ENCODE measurements at regions not wholly inside any gene's neighbourhood (a gene's known extent, or its start where the extent isn't known, plus 50 kb on each side); places are given as distances from the start of the nearest gene placed in this dataset.

- Histone ChIP-seq H3K9me3 (ENCODE audit: control insufficient read depth, insufficient read depth, low read length) (no peaks in the 10 kb centered on the region), H3K27me3 (ENCODE audit: control insufficient read depth, insufficient read depth, low read length) (no peaks in the 10 kb centered on the region), H3K4me3 (ENCODE audit: low read length) (no peak overlapping the region), H3K36me3 (ENCODE audit: control insufficient read depth, insufficient read depth, low read length) (no peaks in the 10 kb centered on the region), H3K4me1 (ENCODE audit: control insufficient read depth, insufficient read depth, low read length) (peaks cover 4% of the 10 kb centered on the region; the same call in 1 of the 2 replicates), H3K27ac (ENCODE audit: low read length) (no peak overlapping the region)
- WGBS (ENCODE audit: insufficient coverage, insufficient read length): no CpG with 5 or more reads among the region's 5 CpGs
- DNase-seq (ENCODE audit: low read depth, low spot score): no peak
Measured at GRCh38 chr5:73323466-73323865, 125.1 kb downstream of the FOXD1 start.

- Histone ChIP-seq H3K27ac (ENCODE audit: low read length) (no peak overlapping the region), H3K36me3 (ENCODE audit: control insufficient read depth, insufficient read depth, low read length) (no peaks in the 10 kb centered on the region), H3K4me3 (ENCODE audit: low read length) (no peak overlapping the region), H3K9me3 (ENCODE audit: control insufficient read depth, insufficient read depth, low read length) (no peaks in the 10 kb centered on the region), H3K27me3 (ENCODE audit: control insufficient read depth, insufficient read depth, low read length) (no peaks in the 10 kb centered on the region), H3K4me1 (ENCODE audit: control insufficient read depth, insufficient read depth, low read length) (peaks cover 4% of the 10 kb centered on the region; the same call in 1 of the 2 replicates)
- no peak for DNase-seq (ENCODE audit: low read depth, low spot score)
- no CpG with 5 or more reads among the region's 9 CpGs for WGBS (ENCODE audit: insufficient coverage, insufficient read length)
Measured at GRCh38 chr5:73322437-73323076, 126.0 kb downstream of the FOXD1 start.

- no peak for DNase-seq (ENCODE audit: low read depth, low spot score)
- Histone ChIP-seq H3K4me1 (ENCODE audit: control insufficient read depth, insufficient read depth, low read length) (peaks cover 4% of the 10 kb centered on the region; the same call in 1 of the 2 replicates), H3K9me3 (ENCODE audit: control insufficient read depth, insufficient read depth, low read length) (no peaks in the 10 kb centered on the region), H3K27ac (ENCODE audit: low read length) (no peak overlapping the region), H3K27me3 (ENCODE audit: control insufficient read depth, insufficient read depth, low read length) (no peaks in the 10 kb centered on the region), H3K4me3 (ENCODE audit: low read length) (no peak overlapping the region), H3K36me3 (ENCODE audit: control insufficient read depth, insufficient read depth, low read length) (no peaks in the 10 kb centered on the region)
- WGBS (ENCODE audit: insufficient coverage, insufficient read length): no CpG with 5 or more reads among the region's 5 CpGs
Measured at GRCh38 chr5:73321757-73322436, 126.7 kb downstream of the FOXD1 start.

GRCh38 chr5:73319036-73319435 lies 129.5 kb downstream of the FOXD1 start:
- DNase-seq (ENCODE audit: low read depth, low spot score): no peak
- no peak overlapping the region for H3K27ac ChIP-seq (ENCODE audit: low read length)
- H3K4me1 ChIP-seq (ENCODE audit: control insufficient read depth, insufficient read depth, low read length): peaks cover 4% of the 10 kb centered on the region; the same call in 1 of the 2 replicates
- H3K4me3 ChIP-seq (ENCODE audit: low read length): no peak overlapping the region
- no CpG with 5 or more reads among the region's 6 CpGs for WGBS (ENCODE audit: insufficient coverage, insufficient read length)
- no peaks in the 10 kb centered on the region for H3K36me3 ChIP-seq (ENCODE audit: control insufficient read depth, insufficient read depth, low read length)
- no peaks in the 10 kb centered on the region for H3K27me3 ChIP-seq (ENCODE audit: control insufficient read depth, insufficient read depth, low read length)
- H3K9me3 ChIP-seq (ENCODE audit: control insufficient read depth, insufficient read depth, low read length): no peaks in the 10 kb centered on the region

GRCh38 chr5:73318308-73318719 lies 130.3 kb downstream of the FOXD1 start:
- no peak overlapping the region for H3K4me3 ChIP-seq (ENCODE audit: low read length)
- DNase-seq (ENCODE audit: low read depth, low spot score): no peak
- H3K36me3 ChIP-seq (ENCODE audit: control insufficient read depth, insufficient read depth, low read length): no peaks in the 10 kb centered on the region
- H3K9me3 ChIP-seq (ENCODE audit: control insufficient read depth, insufficient read depth, low read length): no peaks in the 10 kb centered on the region
- H3K27me3 ChIP-seq (ENCODE audit: control insufficient read depth, insufficient read depth, low read length): no peaks in the 10 kb centered on the region
- no peak overlapping the region for H3K27ac ChIP-seq (ENCODE audit: low read length)
- H3K4me1 ChIP-seq (ENCODE audit: control insufficient read depth, insufficient read depth, low read length): peaks cover 4% of the 10 kb centered on the region; the same call in 1 of the 2 replicates
- WGBS (ENCODE audit: insufficient coverage, insufficient read length): no CpG with 5 or more reads among the region's 1 CpG

- Histone ChIP-seq H3K9me3 (ENCODE audit: control insufficient read depth, insufficient read depth, low read length) (no peaks in the 10 kb centered on the region), H3K4me3 (ENCODE audit: low read length) (no peak overlapping the region), H3K4me1 (ENCODE audit: control insufficient read depth, insufficient read depth, low read length) (peaks cover 4% of the 10 kb centered on the region; the same call in 1 of the 2 replicates), H3K36me3 (ENCODE audit: control insufficient read depth, insufficient read depth, low read length) (no peaks in the 10 kb centered on the region), H3K27me3 (ENCODE audit: control insufficient read depth, insufficient read depth, low read length) (no peaks in the 10 kb centered on the region), H3K27ac (ENCODE audit: low read length) (no peak overlapping the region)
- no peak for DNase-seq (ENCODE audit: low read depth, low spot score)
- WGBS (ENCODE audit: insufficient coverage, insufficient read length): no CpG with 5 or more reads among the region's 2 CpGs
Measured at GRCh38 chr5:73317523-73317922, 131.1 kb downstream of the FOXD1 start.

GRCh38 chr5:73314395-73315257 lies 134.0 kb downstream of the FOXD1 start:
- no peak overlapping the region for H3K27ac ChIP-seq (ENCODE audit: low read length)
- H3K9me3 ChIP-seq (ENCODE audit: control insufficient read depth, insufficient read depth, low read length): no peaks in the 10 kb centered on the region
- no peaks in the 10 kb centered on the region for H3K36me3 ChIP-seq (ENCODE audit: control insufficient read depth, insufficient read depth, low read length)
- no peak for DNase-seq (ENCODE audit: low read depth, low spot score)
- H3K4me1 ChIP-seq (ENCODE audit: control insufficient read depth, insufficient read depth, low read length): peaks cover 2% of the 10 kb centered on the region; the same call in 1 of the 2 replicates
- peaks cover 3% of the 10 kb centered on the region; the same call in 1 of the 2 replicates for H3K27me3 ChIP-seq (ENCODE audit: control insufficient read depth, insufficient read depth, low read length)
- H3K4me3 ChIP-seq (ENCODE audit: low read length): no peak overlapping the region
- WGBS (ENCODE audit: insufficient coverage, insufficient read length): no CpG with 5 or more reads among the region's 8 CpGs

GRCh38 chr5:73312872-73313510 lies 135.6 kb downstream of the FOXD1 start:
- 100% methylated on average over 2 of the region's 3 CpGs for WGBS (ENCODE audit: insufficient coverage, insufficient read length)
- no peaks in the 10 kb centered on the region for H3K9me3 ChIP-seq (ENCODE audit: control insufficient read depth, insufficient read depth, low read length)
- no peak overlapping the region for H3K4me3 ChIP-seq (ENCODE audit: low read length)
- DNase-seq (ENCODE audit: low read depth, low spot score): no peak
- H3K27me3 ChIP-seq (ENCODE audit: control insufficient read depth, insufficient read depth, low read length): peaks cover 3% of the 10 kb centered on the region; the same call in 1 of the 2 replicates
- H3K4me1 ChIP-seq (ENCODE audit: control insufficient read depth, insufficient read depth, low read length): peaks cover 2% of the 10 kb centered on the region; the same call in 1 of the 2 replicates
- H3K36me3 ChIP-seq (ENCODE audit: control insufficient read depth, insufficient read depth, low read length): no peaks in the 10 kb centered on the region
- no peak overlapping the region for H3K27ac ChIP-seq (ENCODE audit: low read length)

- H3K4me3 ChIP-seq (ENCODE audit: low read length): no peak overlapping the region
- H3K36me3 ChIP-seq (ENCODE audit: control insufficient read depth, insufficient read depth, low read length): no peaks in the 10 kb centered on the region
- peaks cover 2% of the 10 kb centered on the region; the same call in 1 of the 2 replicates for H3K4me1 ChIP-seq (ENCODE audit: control insufficient read depth, insufficient read depth, low read length)
- H3K9me3 ChIP-seq (ENCODE audit: control insufficient read depth, insufficient read depth, low read length): no peaks in the 10 kb centered on the region
- no peak overlapping the region for H3K27ac ChIP-seq (ENCODE audit: low read length)
- peaks cover 3% of the 10 kb centered on the region; the same call in 1 of the 2 replicates for H3K27me3 ChIP-seq (ENCODE audit: control insufficient read depth, insufficient read depth, low read length)
- no peak for DNase-seq (ENCODE audit: low read depth, low spot score)
- WGBS (ENCODE audit: insufficient coverage, insufficient read length): no CpG with 5 or more reads among the region's 13 CpGs
Measured at GRCh38 chr5:73312146-73312871, 136.3 kb downstream of the FOXD1 start.
